ENCODE measurements at regions not wholly inside any gene's neighbourhood (a gene's known extent, or its start where the extent isn't known, plus 50 kb on each side); places are given as distances from the start of the nearest gene placed in this dataset.
"Not testable (repeated sequence)": the region's sequence is repeated elsewhere in the genome, so short reads cannot be mapped to it uniquely, and the experiment has no call there.

GRCh38 chr7:126179916-126180315 lies 1072.8 kb downstream of the GRM8 start:
- DNase-seq (ENCODE audit: insufficient read length, low spot score) (no peak), FAIRE-seq (no peak)

- DNase-seq (ENCODE audit: insufficient read length, low spot score) = no peak
- no peak for FAIRE-seq
Observed at GRCh38 chr7:126178865-126179264, 1073.9 kb downstream of the GRM8 start.

- DNase-seq (ENCODE audit: insufficient read length, low spot score) (no peak), FAIRE-seq (no peak)
Observed at GRCh38 chr7:126177782-126178181, 1075.0 kb downstream of the GRM8 start.

GRCh38 chr7:126166645-126167044 lies 1086.1 kb downstream of the GRM8 start:
- DNase-seq (ENCODE audit: insufficient read length, low spot score) (no peak), FAIRE-seq (no peak)

GRCh38 chr7:126163647-126164046 lies 1089.1 kb downstream of the GRM8 start:
- no peak for FAIRE-seq
- DNase-seq (ENCODE audit: insufficient read length, low spot score) = no peak

- DNase-seq (ENCODE audit: insufficient read length, low spot score) (no peak), FAIRE-seq (no peak)
Observed at GRCh38 chr7:126157391-126157790, 1095.3 kb downstream of the GRM8 start.

GRCh38 chr7:126150278-126150958 lies 1102.3 kb downstream of the GRM8 start:
- DNase-seq (ENCODE audit: insufficient read length, low spot score) (no peak), FAIRE-seq (no peak)

- FAIRE-seq (no peak), DNase-seq (ENCODE audit: insufficient read length, low spot score) (no peak)
Observed at GRCh38 chr7:126140858-126141466, 1111.8 kb downstream of the GRM8 start.

GRCh38 chr7:126119981-126120380 lies 1132.8 kb downstream of the GRM8 start:
- DNase-seq (ENCODE audit: insufficient read length, low spot score) (no peak), FAIRE-seq (no peak)

GRCh38 chr7:126103582-126103981 lies 1149.2 kb downstream of the GRM8 start:
- no peak for FAIRE-seq
- DNase-seq (ENCODE audit: insufficient read length, low spot score) = no peak

- DNase-seq (ENCODE audit: insufficient read length, low spot score) (no peak), FAIRE-seq (no peak)
Observed at GRCh38 chr7:126083014-126083413, 1153.4 kb upstream of the POT1 start.

- DNase-seq (ENCODE audit: insufficient read length, low spot score) = no peak
- FAIRE-seq = no peak
Observed at GRCh38 chr7:126079581-126079980, 1150.0 kb upstream of the POT1 start.

GRCh38 chr7:126079151-126079550 lies 1149.5 kb upstream of the POT1 start:
- FAIRE-seq (no peak), DNase-seq (ENCODE audit: insufficient read length, low spot score) (no peak)

- DNase-seq (ENCODE audit: insufficient read length, low spot score) (no peak), FAIRE-seq (no peak)
Observed at GRCh38 chr7:126065766-126066165, 1136.1 kb upstream of the POT1 start.

GRCh38 chr7:126057979-126058378 lies 1128.4 kb upstream of the POT1 start:
- no peak for DNase-seq (ENCODE audit: insufficient read length, low spot score)
- FAIRE-seq = no peak

GRCh38 chr7:126056613-126057012 lies 1127.0 kb upstream of the POT1 start:
- not testable (repeated sequence) for FAIRE-seq

GRCh38 chr7:126052229-126052628 lies 1122.6 kb upstream of the POT1 start:
- FAIRE-seq (no peak), DNase-seq (ENCODE audit: insufficient read length, low spot score) (no peak)

More at GRCh38 chr7:126056613-126057012, 1127.0 kb upstream of the POT1 start:
- DNase-seq (ENCODE audit: insufficient read length, low spot score) = not testable (repeated sequence)

- no peak for DNase-seq (ENCODE audit: insufficient read length, low spot score)
- FAIRE-seq = no peak
Observed at GRCh38 chr7:126044662-126045061, 1115.0 kb upstream of the POT1 start.

- FAIRE-seq (no peak), DNase-seq (ENCODE audit: insufficient read length, low spot score) (no peak)
Observed at GRCh38 chr7:126041472-126041871, 1111.8 kb upstream of the POT1 start.

- no peak for FAIRE-seq
Observed at GRCh38 chr7:126040114-126041045, 1110.8 kb upstream of the POT1 start.

GRCh38 chr7:126026421-126027088 lies 1096.9 kb upstream of the POT1 start:
- FAIRE-seq (no peak), DNase-seq (ENCODE audit: insufficient read length, low spot score) (no peak)

More at GRCh38 chr7:126040114-126041045, 1110.8 kb upstream of the POT1 start:
- DNase-seq (ENCODE audit: insufficient read length, low spot score) = no peak
